Brain microvascular endothelial cell (primary cell): ENCODE measurements at regions not wholly inside any gene's neighbourhood (a gene's known extent, or its start where the extent isn't known, plus 50 kb on each side); places are given as distances from the start of the nearest gene placed in this dataset.
"Not testable (repeated sequence)": the region's sequence is repeated elsewhere in the genome, so short reads cannot be mapped to it uniquely, and the experiment has no call there.

Experiments used
- DNase-seq: peaks from one replicate; pipeline ENCODE4 v3.0.0-alpha.2; 2020
- H3K27ac ChIP-seq: fragments of 250-450 bp; sonication (Bioruptor Pico); 2 replicates; pipeline ENCODE4 v1.5.1; 2020; ENCODE audit warnings: mild to moderate bottlenecking, moderate library complexity
- H3K27me3 ChIP-seq: fragments of 250-450 bp; sonication (Bioruptor Pico); replicated peaks from 2 replicates; pipeline ENCODE4 v1.5.1; 2020; ENCODE audit warnings: mild to moderate bottlenecking
- H3K36me3 ChIP-seq: fragments of 250-450 bp; sonication (Bioruptor Pico); replicated peaks from 2 replicates; pipeline ENCODE4 v1.5.1; 2020; ENCODE audit warnings: mild to moderate bottlenecking
- H3K4me3 ChIP-seq: 2 replicates; pipeline ENCODE4 v1.5.1; 2011; ENCODE audit warnings: low read depth, mild to moderate bottlenecking, control low read depth, low read length, moderate library complexity
- in situ Hi-C: cut with HindIII; loops from 2 replicates; pipeline ENCODE4 v1.10.0; 2017; ENCODE audit warnings: low sequenced_read_pairs, low pct_ligation_motif_present
- TF ChIP-seq, protein P1 (sequence below): IDR thresholded peaks from 2 replicates; pipeline ENCODE4 v1.5.1; 2011; ENCODE audit warnings: low read depth, mild to moderate bottlenecking, moderate library complexity, low read length, control low read depth, inconsistent platforms; ENCODE audit errors: missing control alignments

DNA sequence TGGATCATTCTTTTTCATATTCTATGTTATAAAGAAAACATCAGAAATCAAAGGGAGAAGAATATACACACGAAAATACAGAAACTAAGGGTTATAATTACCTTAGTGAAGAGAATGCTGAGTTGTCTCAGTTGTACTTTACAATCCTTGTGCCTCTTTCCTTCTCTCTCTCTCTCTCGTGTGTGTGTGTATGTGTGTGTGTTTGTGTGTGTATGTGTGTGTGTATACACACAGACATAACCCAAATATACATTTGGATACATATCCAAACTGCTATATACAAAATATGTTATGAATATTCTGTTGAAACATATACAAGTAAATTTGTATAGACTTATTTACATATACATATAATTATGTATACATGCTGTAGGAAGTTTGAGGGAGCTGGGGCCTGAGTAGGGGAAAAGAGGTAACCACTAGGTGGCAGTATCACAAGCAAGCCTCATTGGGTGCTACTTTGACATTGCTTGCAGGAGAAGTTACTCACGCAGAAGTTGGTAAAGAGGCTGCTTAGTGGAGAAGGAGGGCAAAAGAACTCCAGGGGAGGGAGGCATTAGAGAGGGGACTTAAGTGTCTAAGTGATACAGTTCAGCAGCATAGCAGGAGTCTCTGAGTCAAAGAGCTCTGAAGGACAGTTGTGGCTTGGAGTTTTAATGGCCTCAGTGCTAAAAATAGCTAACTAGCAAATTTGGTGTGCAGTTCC is 465.1 kb upstream of the PCDH20 start:
- Histone ChIP-seq H3K27me3 (no peaks in the 10 kb centered on the region), H3K4me3 (no peak overlapping the region), H3K36me3 (no peaks in the 10 kb centered on the region), H3K27ac (no peak overlapping the region)
- in situ Hi-C loops: no loop called here
- TF ChIP-seq, protein P1, sequence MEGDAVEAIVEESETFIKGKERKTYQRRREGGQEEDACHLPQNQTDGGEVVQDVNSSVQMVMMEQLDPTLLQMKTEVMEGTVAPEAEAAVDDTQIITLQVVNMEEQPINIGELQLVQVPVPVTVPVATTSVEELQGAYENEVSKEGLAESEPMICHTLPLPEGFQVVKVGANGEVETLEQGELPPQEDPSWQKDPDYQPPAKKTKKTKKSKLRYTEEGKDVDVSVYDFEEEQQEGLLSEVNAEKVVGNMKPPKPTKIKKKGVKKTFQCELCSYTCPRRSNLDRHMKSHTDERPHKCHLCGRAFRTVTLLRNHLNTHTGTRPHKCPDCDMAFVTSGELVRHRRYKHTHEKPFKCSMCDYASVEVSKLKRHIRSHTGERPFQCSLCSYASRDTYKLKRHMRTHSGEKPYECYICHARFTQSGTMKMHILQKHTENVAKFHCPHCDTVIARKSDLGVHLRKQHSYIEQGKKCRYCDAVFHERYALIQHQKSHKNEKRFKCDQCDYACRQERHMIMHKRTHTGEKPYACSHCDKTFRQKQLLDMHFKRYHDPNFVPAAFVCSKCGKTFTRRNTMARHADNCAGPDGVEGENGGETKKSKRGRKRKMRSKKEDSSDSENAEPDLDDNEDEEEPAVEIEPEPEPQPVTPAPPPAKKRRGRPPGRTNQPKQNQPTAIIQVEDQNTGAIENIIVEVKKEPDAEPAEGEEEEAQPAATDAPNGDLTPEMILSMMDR: peak; percentile 74
- no peak for DNase-seq

DNA sequence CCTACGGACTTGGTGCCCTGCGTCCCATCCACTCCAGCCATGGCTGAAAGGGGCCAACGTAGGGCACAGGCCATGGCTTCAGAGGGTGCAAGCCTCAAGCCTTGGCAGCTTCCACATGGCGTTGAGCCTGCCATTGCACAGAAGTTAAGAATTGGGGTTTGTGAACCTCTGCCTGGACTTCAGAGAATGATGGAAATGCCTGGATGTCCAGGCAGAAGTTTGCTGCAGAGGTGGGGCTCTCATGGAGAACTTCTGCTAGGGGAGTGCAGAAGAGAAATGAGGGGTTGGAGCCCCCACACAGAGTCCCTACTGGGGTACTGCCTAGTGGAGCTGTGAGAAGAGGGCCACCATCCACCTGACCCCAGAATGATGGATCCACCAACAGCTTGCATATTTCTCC is 462.9 kb upstream of the PCDH20 start:
- H3K27me3 ChIP-seq, H3K27ac ChIP-seq, DNase-seq, H3K4me3 ChIP-seq, in situ Hi-C loops, H3K36me3 ChIP-seq: not testable (repeated sequence)

DNA sequence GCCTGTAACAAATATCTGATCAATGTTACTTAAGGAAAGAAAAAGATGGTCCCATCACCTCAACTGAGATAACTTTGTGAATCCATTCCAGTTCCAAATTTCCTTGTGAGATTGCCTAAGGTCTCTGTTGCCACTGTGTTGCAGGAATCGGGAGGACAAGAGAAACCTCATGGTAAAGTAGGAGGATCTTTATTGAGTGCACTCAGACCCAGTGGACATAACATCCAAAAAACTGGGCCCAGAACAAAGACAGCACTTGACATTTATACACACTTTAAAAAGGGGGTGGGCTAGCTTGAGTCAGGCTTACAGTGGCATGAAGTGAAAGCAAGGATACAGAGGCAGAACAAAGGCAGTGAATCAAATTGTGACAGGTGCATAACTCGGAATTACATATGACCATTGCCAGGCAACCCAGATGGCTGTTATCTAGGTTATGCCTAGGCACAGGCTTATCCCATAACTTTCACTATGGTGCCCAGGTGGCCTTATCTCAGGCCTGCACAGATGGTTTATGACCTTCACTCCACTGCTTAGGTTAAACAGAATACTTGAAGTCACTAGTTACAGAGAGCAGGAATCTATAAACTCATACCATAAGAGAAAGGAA is 459.4 kb upstream of the PCDH20 start:
- Histone ChIP-seq H3K27me3 (no peaks in the 10 kb centered on the region), H3K36me3 (no peaks in the 10 kb centered on the region), H3K27ac (no peak overlapping the region), H3K4me3 (no peak overlapping the region)
- in situ Hi-C loops: no loop called here
- no peak for DNase-seq
- TF ChIP-seq, protein P1: no peak

DNA sequence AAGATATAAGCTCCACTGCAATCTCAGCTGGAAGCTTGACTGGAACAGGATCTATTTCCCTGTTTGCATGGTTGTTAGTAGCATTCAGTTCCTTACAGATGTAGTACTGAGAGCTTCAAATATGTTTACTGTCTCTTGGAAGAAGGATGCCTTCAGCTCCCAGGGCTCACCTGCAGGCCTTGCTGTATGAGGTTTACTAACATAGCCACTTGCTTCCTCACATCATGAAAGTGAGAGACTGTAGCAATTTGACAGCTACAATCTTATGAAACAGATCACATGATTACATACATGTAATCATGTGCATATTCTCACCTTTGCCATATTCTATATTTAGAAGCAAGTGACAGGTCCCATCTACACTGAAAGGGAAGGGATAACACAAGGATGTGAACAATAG is 458.1 kb upstream of the PCDH20 start:
- Histone ChIP-seq H3K27ac (no peak overlapping the region), H3K4me3 (no peak overlapping the region), H3K36me3 (no peaks in the 10 kb centered on the region), H3K27me3 (no peaks in the 10 kb centered on the region)
- in situ Hi-C loops: no loop called here
- no peak for DNase-seq
- TF ChIP-seq, protein P1: no peak

DNA sequence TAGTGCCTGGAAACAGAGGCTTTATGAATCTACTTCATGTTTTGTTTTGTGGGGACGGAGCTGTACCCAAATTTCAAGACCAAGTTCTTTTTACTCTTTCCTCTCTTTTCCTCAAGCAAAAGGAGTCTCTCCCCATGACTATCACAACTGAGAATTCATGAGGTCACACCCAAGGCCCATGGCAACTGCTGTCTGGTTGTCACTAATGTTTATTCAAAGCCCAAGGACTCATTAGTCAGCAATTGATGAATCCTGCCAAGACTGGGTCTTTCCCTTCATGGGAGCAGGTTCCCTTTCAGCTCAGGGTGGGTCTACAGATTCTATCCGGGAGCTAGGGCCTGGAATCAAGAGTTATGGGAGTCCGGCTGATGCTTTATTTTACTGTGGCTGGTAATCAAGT is 441.5 kb upstream of the PCDH20 start:
- no peaks in the 10 kb centered on the region for H3K36me3 ChIP-seq
- no peak for DNase-seq
- H3K4me3 ChIP-seq: no peak overlapping the region
- TF ChIP-seq, protein P1: no peak
- in situ Hi-C loops: no loop called here
- H3K27me3 ChIP-seq: no peaks in the 10 kb centered on the region
- H3K27ac ChIP-seq: no peak overlapping the region

DNA sequence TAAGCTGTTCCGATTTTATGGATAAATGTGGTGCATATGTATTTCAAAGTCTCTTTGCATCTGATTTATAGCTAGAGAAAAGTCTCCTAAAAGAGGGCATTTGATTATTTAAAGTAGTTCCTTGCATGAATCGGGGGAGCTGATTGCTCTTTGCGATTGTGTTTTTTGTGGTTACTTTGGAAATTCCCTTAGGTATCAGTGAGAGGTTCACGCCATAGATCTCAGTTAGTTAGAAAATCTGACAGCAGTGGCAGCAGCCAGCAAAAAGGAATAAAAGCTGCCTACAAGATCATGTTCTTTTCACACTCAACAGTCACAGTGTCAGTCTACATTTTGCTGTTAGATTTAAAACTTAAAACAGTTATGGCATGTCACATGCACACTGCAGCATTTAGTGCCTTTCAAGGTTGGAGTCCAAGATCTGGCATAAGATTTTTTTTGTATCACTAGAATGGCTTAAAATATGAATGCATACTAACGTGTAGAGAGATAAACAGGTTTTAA is 436.5 kb upstream of the PCDH20 start:
- in situ Hi-C loops: no loop called here

More for the DNA sequence above, 436.5 kb upstream of the PCDH20 start:
- Histone ChIP-seq H3K27ac (no peak overlapping the region), H3K4me3 (no peak overlapping the region), H3K27me3 (no peaks in the 10 kb centered on the region), H3K36me3 (no peaks in the 10 kb centered on the region)
- TF ChIP-seq, protein P1: no peak
- DNase-seq: no peak
